ENCODE measurements at regions not wholly inside any gene's neighbourhood (a gene's known extent, or its start where the extent isn't known, plus 50 kb on each side); places are given as distances from the start of the nearest gene placed in this dataset.

DNA sequence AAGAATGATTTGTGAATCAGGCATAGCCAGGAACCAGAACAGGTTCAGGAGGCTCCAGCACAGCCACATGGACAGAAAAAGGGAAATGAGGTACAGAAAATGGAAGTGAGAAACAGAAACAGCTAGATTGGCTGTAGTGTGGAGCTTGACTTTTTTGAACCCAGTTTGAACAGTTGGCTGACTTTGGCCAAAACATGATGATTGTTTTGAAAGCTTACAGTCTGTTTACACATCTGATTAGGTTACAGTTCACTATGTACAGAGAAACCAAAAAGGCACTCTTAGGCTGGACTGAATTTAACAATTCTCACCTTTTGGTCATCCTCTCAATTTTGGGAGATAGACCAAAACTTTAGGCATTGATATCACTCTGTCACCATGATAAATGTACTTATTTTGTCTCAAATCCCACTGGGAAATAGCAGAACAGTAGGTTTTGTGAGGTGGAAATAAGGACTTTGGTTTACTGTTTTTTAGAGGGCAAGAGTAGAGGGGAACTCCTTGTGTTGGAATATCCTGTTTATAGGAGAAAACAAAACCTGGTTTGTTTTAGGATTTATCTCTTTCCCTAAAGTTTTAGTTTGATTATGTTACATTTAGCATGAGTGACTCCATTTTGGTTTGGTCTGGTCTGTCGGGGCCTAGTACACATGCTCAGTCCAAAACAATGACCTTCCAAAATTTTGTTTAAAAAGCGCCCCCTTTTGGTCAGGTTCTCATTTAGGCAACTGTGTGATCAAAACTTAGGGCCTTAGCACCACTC lies 123.1 kb downstream of the OLIG3 start:
- H3K4me1 ChIP-seq (ENCODE audit: control insufficient read depth, insufficient read depth, low read length): peaks cover 12% of the 10 kb centered on the region
- peak; percentile 85 for FAIRE-seq
- intact Hi-C loops (cut with micrococcal nuclease; ENCODE audit: unreplicated experiment): no loop called here
- H3K9me3 ChIP-seq (replicated peaks; ENCODE audit: control insufficient read depth, insufficient read depth, low read length): no peaks in the 10 kb centered on the region
- H3K27me3 ChIP-seq (replicated peaks in 1 of 2; ENCODE audit: control insufficient read depth in 2 of 2, insufficient read depth in 2 of 2, low read length in 1 of 2): no peaks in the 10 kb centered on the region
- ChIA-PET CTCF (interaction anchor here (0.9 to 2.0 kb wide), 5 partner anchors 22 to 294 kb away, joined by 3 to 7 read pairs (median 4); no protein-coding TSS in a partner anchor), RAD21 (ENCODE audit: unreplicated experiment) (no interaction called here), SMC1A (ENCODE audit: uncharacterized antibody, unreplicated experiment) (interaction anchor here (0.6 to 2.3 kb wide), 9 partner anchors 11 to 277 kb away, joined by 3 to 10 read pairs (median 3); no protein-coding TSS in a partner anchor), POLR2A (no interaction called here)
- H3K36me3 ChIP-seq (ENCODE audit: control insufficient read depth in 2 of 2, insufficient read depth in 2 of 2, low read length in 1 of 2): no peaks in the 10 kb centered on the region
- 82% methylated on average over 2 of the region's 2 CpGs for WGBS (ENCODE audit: insufficient coverage, insufficient replicate concordance, low lambda C conversion rate, missing lambda C conversion rate)
- DNase-seq (ENCODE audit: low read depth, low spot score): peak; percentile 34
- H3K4me2 ChIP-seq (ENCODE audit: control insufficient read depth, insufficient read depth): peak overlapping the region; percentile 53
- H4K20me1 ChIP-seq (ENCODE audit: control insufficient read depth, insufficient read depth): no peaks in the 10 kb centered on the region
- peak overlapping the region; percentile 30 for H2AFZ ChIP-seq (ENCODE audit: control insufficient read depth, low read depth, low read length)
- in situ Hi-C loops (cut with MboI): no loop called here
- H3K4me3 ChIP-seq: no peak overlapping the region
- no TSS peak for BruUV-seq (replicated peaks)
- H3K27ac ChIP-seq (ENCODE audit: control insufficient read depth, insufficient read depth): no peak overlapping the region
- H3K79me2 ChIP-seq (ENCODE audit: control insufficient read depth, insufficient read depth, low read length): no peaks in the 10 kb centered on the region
- peak; percentile 98 for ATAC-seq
- H3K9ac ChIP-seq (ENCODE audit: control insufficient read depth, insufficient read depth, low read length): no peak overlapping the region
- TF ChIP-seq RUNX3 (IDR thresholded peaks at IDR 0.05; ENCODE audit: low read length): peak; percentile 22; the same call in 1 of the 2 replicates
- no peak for TF ChIP-seq TCF12 (IDR thresholded peaks at IDR 0.05; ENCODE audit: low read depth, low read length)
- TF ChIP-seq, protein P1, sequence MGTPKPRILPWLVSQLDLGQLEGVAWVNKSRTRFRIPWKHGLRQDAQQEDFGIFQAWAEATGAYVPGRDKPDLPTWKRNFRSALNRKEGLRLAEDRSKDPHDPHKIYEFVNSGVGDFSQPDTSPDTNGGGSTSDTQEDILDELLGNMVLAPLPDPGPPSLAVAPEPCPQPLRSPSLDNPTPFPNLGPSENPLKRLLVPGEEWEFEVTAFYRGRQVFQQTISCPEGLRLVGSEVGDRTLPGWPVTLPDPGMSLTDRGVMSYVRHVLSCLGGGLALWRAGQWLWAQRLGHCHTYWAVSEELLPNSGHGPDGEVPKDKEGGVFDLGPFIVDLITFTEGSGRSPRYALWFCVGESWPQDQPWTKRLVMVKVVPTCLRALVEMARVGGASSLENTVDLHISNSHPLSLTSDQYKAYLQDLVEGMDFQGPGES (IDR thresholded peaks at IDR 0.05): no peak
- TF ChIP-seq MTA2 (IDR thresholded peaks at IDR 0.05; ENCODE audit: low read depth): peak; percentile 41; the same call in 1 of the 2 replicates
- no peak for TF ChIP-seq CBX3 (IDR thresholded peaks at IDR 0.05; ENCODE audit: borderline replicate concordance, low read depth)
- TF ChIP-seq, protein P2, sequence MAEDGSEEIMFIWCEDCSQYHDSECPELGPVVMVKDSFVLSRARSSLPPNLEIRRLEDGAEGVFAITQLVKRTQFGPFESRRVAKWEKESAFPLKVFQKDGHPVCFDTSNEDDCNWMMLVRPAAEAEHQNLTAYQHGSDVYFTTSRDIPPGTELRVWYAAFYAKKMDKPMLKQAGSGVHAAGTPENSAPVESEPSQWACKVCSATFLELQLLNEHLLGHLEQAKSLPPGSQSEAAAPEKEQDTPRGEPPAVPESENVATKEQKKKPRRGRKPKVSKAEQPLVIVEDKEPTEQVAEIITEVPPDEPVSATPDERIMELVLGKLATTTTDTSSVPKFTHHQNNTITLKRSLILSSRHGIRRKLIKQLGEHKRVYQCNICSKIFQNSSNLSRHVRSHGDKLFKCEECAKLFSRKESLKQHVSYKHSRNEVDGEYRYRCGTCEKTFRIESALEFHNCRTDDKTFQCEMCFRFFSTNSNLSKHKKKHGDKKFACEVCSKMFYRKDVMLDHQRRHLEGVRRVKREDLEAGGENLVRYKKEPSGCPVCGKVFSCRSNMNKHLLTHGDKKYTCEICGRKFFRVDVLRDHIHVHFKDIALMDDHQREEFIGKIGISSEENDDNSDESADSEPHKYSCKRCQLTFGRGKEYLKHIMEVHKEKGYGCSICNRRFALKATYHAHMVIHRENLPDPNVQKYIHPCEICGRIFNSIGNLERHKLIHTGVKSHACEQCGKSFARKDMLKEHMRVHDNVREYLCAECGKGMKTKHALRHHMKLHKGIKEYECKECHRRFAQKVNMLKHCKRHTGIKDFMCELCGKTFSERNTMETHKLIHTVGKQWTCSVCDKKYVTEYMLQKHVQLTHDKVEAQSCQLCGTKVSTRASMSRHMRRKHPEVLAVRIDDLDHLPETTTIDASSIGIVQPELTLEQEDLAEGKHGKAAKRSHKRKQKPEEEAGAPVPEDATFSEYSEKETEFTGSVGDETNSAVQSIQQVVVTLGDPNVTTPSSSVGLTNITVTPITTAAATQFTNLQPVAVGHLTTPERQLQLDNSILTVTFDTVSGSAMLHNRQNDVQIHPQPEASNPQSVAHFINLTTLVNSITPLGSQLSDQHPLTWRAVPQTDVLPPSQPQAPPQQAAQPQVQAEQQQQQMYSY (CRISPR knock-in tag; IDR thresholded peaks at IDR 0.05): peak; percentile 73
- no peak for TF ChIP-seq ZNF207 (IDR thresholded peaks at IDR 0.05; ENCODE audit: borderline replicate concordance)
- no peak for TF ChIP-seq KDM1A (IDR thresholded peaks at IDR 0.05; ENCODE audit: borderline replicate concordance)
- 0 out of 2 replicates have a peak, but pooled peaks have one; percentile 24 for TF ChIP-seq NR2F1 (conservative IDR thresholded peaks at IDR 0.05)
- TF ChIP-seq, protein P3, sequence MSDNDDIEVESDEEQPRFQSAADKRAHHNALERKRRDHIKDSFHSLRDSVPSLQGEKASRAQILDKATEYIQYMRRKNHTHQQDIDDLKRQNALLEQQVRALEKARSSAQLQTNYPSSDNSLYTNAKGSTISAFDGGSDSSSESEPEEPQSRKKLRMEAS (IDR thresholded peaks at IDR 0.05; ENCODE audit: low read depth, low read length): no peak
- no peak for TF ChIP-seq SMARCA5 (IDR thresholded peaks at IDR 0.05)
- TF ChIP-seq NFXL1 (IDR thresholded peaks at IDR 0.05; ENCODE audit: borderline replicate concordance): no peak
- TF ChIP-seq EP300 (IDR thresholded peaks at IDR 0.05; ENCODE audit: borderline replicate concordance in 1 of 2, control insufficient read depth in 1 of 2, low read depth in 2 of 2, low read length in 2 of 2): peak; percentile 15 to 19; a peak in 1 of 4 replicates
- TF ChIP-seq MEF2A (IDR thresholded peaks at IDR 0.05; ENCODE audit: insufficient read depth, low read depth, low read length): no peak
- TF ChIP-seq, protein P4, sequence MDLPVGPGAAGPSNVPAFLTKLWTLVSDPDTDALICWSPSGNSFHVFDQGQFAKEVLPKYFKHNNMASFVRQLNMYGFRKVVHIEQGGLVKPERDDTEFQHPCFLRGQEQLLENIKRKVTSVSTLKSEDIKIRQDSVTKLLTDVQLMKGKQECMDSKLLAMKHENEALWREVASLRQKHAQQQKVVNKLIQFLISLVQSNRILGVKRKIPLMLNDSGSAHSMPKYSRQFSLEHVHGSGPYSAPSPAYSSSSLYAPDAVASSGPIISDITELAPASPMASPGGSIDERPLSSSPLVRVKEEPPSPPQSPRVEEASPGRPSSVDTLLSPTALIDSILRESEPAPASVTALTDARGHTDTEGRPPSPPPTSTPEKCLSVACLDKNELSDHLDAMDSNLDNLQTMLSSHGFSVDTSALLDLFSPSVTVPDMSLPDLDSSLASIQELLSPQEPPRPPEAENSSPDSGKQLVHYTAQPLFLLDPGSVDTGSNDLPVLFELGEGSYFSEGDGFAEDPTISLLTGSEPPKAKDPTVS (IDR thresholded peaks at IDR 0.05; ENCODE audit: low read depth, low read length): no peak
- no peak for TF ChIP-seq ZBED1 (IDR thresholded peaks at IDR 0.05; ENCODE audit: borderline replicate concordance)
- no peak for TF ChIP-seq RFX5 (IDR thresholded peaks at IDR 0.05; ENCODE audit: low read depth, low read length)

Measured in GM12878 (cell line).